HepG2 (cell line): ENCODE measurements at regions not wholly inside any gene's neighbourhood (a gene's known extent, or its start where the extent isn't known, plus 50 kb on each side); places are given as distances from the start of the nearest gene placed in this dataset.

ENCODE experiments used
- CENPT ChIP-seq: sonication (generic); formaldehyde crosslinking; IDR thresholded peaks from 2 replicates; pipeline ENCODE4 v1.8.0; 2022; ENCODE audit warnings: low read depth, mild to moderate bottlenecking, moderate library complexity, missing genetic modification reagents
- CHCHD3 ChIP-seq: sonication (generic); formaldehyde crosslinking; IDR thresholded peaks from 2 replicates; pipeline ENCODE4 v1.8.0; 2022; ENCODE audit warnings: mild to moderate bottlenecking, missing genetic modification reagents, moderate library complexity
- ELF3 ChIP-seq: IDR thresholded peaks from 2 replicates; pipeline ENCODE4 v1.6.1; 2016; ENCODE audit warnings: missing genetic modification reagents, missing compliant biosample characterization
- FOXA1 ChIP-seq, 2 experiments: fragments of 450-650 bp in 1 of 2; sonication (generic) in 1 of 2; formaldehyde crosslinking in 1 of 2; IDR thresholded peaks; 2 replicates each; pipeline versions ENCODE4 v1.4.0 to v1.6.1; 2016 to 2020; ENCODE audit warnings: missing genetic modification reagents in 1 of 2
- FOXK1 ChIP-seq: sonication (generic); formaldehyde crosslinking; IDR thresholded peaks from 2 replicates; pipeline ENCODE4 v1.4.0; 2020; ENCODE audit warnings: low read depth, missing genetic modification reagents, borderline replicate concordance
- GZF1 ChIP-seq: sonication (generic); formaldehyde crosslinking; IDR thresholded peaks from 2 replicates; pipeline ENCODE4 v1.5.1; 2020; ENCODE audit warnings: mild to moderate bottlenecking, missing genetic modification reagents
- HMG20A ChIP-seq: IDR thresholded peaks from 2 replicates; pipeline ENCODE4 v1.6.1; 2016; ENCODE audit warnings: borderline replicate concordance
- IRF2 ChIP-seq: IDR thresholded peaks from 2 replicates; pipeline ENCODE4 v1.6.1; 2018; ENCODE audit warnings: missing genetic modification reagents, missing compliant biosample characterization
- ISL2 ChIP-seq: sonication (generic); formaldehyde crosslinking; IDR thresholded peaks from 2 replicates; pipeline ENCODE4 v1.5.0; 2020; ENCODE audit warnings: missing genetic modification reagents
- KAT8 ChIP-seq: IDR thresholded peaks from 2 replicates; pipeline ENCODE4 v1.6.1; 2016; ENCODE audit warnings: missing genetic modification reagents, missing compliant biosample characterization
- MED1 ChIP-seq: sonication (generic); formaldehyde crosslinking; IDR thresholded peaks from 2 replicates; pipeline ENCODE4 v1.4.0; 2020; ENCODE audit warnings: missing genetic modification reagents
- MTA1 ChIP-seq: sonication (generic); formaldehyde crosslinking; IDR thresholded peaks from 2 replicates; pipeline ENCODE4 v1.4.0; 2020; ENCODE audit warnings: missing genetic modification reagents, mild to moderate bottlenecking, borderline replicate concordance
- MTF1 ChIP-seq: sonication (generic); formaldehyde crosslinking; IDR thresholded peaks from 2 replicates; pipeline ENCODE4 v1.5.0; 2020; ENCODE audit warnings: missing genetic modification reagents
- PPARG ChIP-seq: conservative IDR thresholded peaks from 2 replicates; pipeline ENCODE4 v1.6.1; 2016; ENCODE audit warnings: missing biosample characterization, missing genetic modification reagents
- RARA ChIP-seq: IDR thresholded peaks from 2 replicates; pipeline ENCODE4 v1.6.1; 2016; ENCODE audit warnings: missing genetic modification reagents, missing compliant biosample characterization
- RFX5 ChIP-seq: IDR thresholded peaks from 2 replicates; pipeline ENCODE4 v1.6.1; 2011; ENCODE audit warnings: low read depth, low read length, improper control_type of control experiment
- SP1 ChIP-seq, 2 experiments: fragments of 450-650 bp in 1 of 2; sonication (generic) in 1 of 2; formaldehyde crosslinking in 1 of 2; IDR thresholded peaks; 2 replicates each; pipeline versions ENCODE4 v1.4.0 to v1.6.1; 2016 to 2020; ENCODE audit warnings: missing genetic modification reagents in 1 of 2
- STAG1 ChIP-seq: sonication (generic); formaldehyde crosslinking; IDR thresholded peaks from 2 replicates; pipeline ENCODE4 v1.4.0; 2020; ENCODE audit warnings: missing genetic modification reagents
- TOE1 ChIP-seq: sonication (generic); formaldehyde crosslinking; IDR thresholded peaks from 2 replicates; pipeline ENCODE4 v1.4.0; 2020; ENCODE audit warnings: mild to moderate bottlenecking, missing genetic modification reagents
- ZBTB42 ChIP-seq: sonication (generic); formaldehyde crosslinking; IDR thresholded peaks from 2 replicates; pipeline ENCODE4 v1.5.0; 2020; ENCODE audit warnings: mild to moderate bottlenecking, missing genetic modification reagents
- ZFP1 ChIP-seq: IDR thresholded peaks from 2 replicates; pipeline ENCODE4 v1.6.1; 2016
- ZNF75D ChIP-seq: sonication (generic); formaldehyde crosslinking; IDR thresholded peaks from 2 replicates; pipeline ENCODE4 v1.8.1; 2023; ENCODE audit warnings: missing genetic modification reagents, mild to moderate bottlenecking, borderline replicate concordance
- TF ChIP-seq, protein P1 (sequence below): sonication (generic); formaldehyde crosslinking; IDR thresholded peaks from 2 replicates; pipeline ENCODE4 v1.9.0; 2021; ENCODE audit warnings: missing genetic modification reagents, mild to moderate bottlenecking, borderline replicate concordance
- TF ChIP-seq, protein P2 (sequence below): sonication (generic); formaldehyde crosslinking; IDR thresholded peaks from 2 replicates; pipeline ENCODE4 v1.4.0; 2020; ENCODE audit warnings: mild to moderate bottlenecking, missing genetic modification reagents
- TF ChIP-seq, protein P3 (sequence below): sonication (generic); formaldehyde crosslinking; IDR thresholded peaks from 2 replicates; pipeline ENCODE4 v1.4.0; 2020; ENCODE audit warnings: missing genetic modification reagents
- TF ChIP-seq, protein P4 (sequence below): IDR thresholded peaks from 2 replicates; pipeline ENCODE4 v1.6.1; 2016; ENCODE audit warnings: low read depth

DNA sequence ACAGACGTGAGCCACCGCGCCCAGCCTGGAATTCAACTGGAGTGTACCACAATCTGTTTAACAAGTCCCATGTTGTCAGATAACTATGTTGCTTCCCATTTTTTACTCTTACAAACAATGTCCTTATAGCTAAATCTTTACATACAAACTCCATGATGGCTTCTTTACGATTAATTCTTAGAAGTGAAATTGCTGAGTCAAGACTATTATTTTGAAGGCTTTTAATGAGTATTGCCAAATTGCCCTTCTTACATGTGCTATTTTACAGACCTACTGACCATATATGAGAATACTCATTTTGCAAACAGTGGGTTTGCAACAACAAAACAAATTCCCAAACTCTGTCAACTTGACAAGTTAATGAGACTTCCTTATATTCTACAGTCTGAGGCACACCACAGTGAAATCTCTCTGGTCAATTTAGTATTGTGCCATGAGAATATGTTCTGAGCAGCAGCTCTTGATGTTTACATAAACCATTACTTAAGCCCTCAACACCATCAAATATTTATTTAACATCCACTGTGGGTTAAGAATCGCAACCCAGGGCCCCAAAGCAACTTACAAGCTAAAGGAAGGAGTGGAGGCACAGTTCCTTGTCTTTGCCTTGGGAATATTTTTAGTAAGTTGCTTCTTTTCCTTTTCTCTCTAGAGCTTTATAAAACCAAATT, 128.5 kb downstream of the SPRY1 start (continued):
- TF ChIP-seq ZFP1 (CRISPR knock-in tag) (0 out of 2 replicates have a peak, but pooled peaks have one; percentile 36), RARA (peak; percentile 48; the same call in 1 of the 2 replicates), CENPT (CRISPR knock-in tag) (no peak), ELF3 (CRISPR knock-in tag) (peak; percentile 50; the same call in 1 of the 2 replicates), FOXK1 (CRISPR knock-in tag) (peak; percentile 26; the same call in 1 of the 2 replicates), MTF1 (CRISPR knock-in tag) (no peak), GZF1 (CRISPR knock-in tag) (no peak), ZNF75D (CRISPR knock-in tag) (no peak), MED1 (CRISPR knock-in tag) (peak; percentile 64; the same call in 1 of the 2 replicates), ZBTB42 (CRISPR knock-in tag) (no peak), FOXA1 (IDR thresholded peaks at IDR 0.05) (peak; percentile 59), FOXA1 (CRISPR knock-in tag; IDR thresholded peaks at IDR 0.05) (peak; percentile 91), RFX5 (no peak), IRF2 (CRISPR knock-in tag) (no peak), PPARG (0 out of 2 replicates have a peak, but pooled peaks have one; percentile 28), MTA1 (no peak), CHCHD3 (CRISPR knock-in tag) (no peak), HMG20A (CRISPR knock-in tag) (peak; percentile 59; the same call in 1 of the 2 replicates), TOE1 (CRISPR knock-in tag) (no peak), ISL2 (CRISPR knock-in tag) (peak; percentile 75; the same call in 1 of the 2 replicates), KAT8 (CRISPR knock-in tag) (no peak), STAG1 (peak; percentile 11; the same call in 1 of the 2 replicates), SP1 (IDR thresholded peaks at IDR 0.05) (no peak), SP1 (CRISPR knock-in tag; IDR thresholded peaks at IDR 0.05) (no peak)
- TF ChIP-seq, protein P1, sequence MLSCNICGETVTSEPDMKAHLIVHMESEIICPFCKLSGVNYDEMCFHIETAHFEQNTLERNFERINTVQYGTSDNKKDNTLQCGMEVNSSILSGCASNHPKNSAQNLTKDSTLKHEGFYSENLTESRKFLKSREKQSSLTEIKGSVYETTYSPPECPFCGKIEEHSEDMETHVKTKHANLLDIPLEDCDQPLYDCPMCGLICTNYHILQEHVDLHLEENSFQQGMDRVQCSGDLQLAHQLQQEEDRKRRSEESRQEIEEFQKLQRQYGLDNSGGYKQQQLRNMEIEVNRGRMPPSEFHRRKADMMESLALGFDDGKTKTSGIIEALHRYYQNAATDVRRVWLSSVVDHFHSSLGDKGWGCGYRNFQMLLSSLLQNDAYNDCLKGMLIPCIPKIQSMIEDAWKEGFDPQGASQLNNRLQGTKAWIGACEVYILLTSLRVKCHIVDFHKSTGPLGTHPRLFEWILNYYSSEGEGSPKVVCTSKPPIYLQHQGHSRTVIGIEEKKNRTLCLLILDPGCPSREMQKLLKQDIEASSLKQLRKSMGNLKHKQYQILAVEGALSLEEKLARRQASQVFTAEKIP (CRISPR knock-in tag), result no peak
- TF ChIP-seq, protein P2, sequence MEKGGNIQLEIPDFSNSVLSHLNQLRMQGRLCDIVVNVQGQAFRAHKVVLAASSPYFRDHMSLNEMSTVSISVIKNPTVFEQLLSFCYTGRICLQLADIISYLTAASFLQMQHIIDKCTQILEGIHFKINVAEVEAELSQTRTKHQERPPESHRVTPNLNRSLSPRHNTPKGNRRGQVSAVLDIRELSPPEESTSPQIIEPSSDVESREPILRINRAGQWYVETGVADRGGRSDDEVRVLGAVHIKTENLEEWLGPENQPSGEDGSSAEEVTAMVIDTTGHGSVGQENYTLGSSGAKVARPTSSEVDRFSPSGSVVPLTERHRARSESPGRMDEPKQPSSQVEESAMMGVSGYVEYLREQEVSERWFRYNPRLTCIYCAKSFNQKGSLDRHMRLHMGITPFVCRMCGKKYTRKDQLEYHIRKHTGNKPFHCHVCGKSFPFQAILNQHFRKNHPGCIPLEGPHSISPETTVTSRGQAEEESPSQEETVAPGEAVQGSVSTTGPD (CRISPR knock-in tag), result no peak
- TF ChIP-seq, protein P3, sequence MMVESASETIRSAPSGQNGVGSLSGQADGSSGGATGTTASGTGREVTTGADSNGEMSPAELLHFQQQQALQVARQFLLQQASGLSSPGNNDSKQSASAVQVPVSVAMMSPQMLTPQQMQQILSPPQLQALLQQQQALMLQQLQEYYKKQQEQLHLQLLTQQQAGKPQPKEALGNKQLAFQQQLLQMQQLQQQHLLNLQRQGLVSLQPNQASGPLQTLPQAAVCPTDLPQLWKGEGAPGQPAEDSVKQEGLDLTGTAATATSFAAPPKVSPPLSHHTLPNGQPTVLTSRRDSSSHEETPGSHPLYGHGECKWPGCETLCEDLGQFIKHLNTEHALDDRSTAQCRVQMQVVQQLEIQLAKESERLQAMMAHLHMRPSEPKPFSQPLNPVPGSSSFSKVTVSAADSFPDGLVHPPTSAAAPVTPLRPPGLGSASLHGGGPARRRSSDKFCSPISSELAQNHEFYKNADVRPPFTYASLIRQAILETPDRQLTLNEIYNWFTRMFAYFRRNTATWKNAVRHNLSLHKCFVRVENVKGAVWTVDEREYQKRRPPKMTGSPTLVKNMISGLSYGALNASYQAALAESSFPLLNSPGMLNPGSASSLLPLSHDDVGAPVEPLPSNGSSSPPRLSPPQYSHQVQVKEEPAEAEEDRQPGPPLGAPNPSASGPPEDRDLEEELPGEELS (CRISPR knock-in tag), result peak; percentile 67
- TF ChIP-seq, protein P4, sequence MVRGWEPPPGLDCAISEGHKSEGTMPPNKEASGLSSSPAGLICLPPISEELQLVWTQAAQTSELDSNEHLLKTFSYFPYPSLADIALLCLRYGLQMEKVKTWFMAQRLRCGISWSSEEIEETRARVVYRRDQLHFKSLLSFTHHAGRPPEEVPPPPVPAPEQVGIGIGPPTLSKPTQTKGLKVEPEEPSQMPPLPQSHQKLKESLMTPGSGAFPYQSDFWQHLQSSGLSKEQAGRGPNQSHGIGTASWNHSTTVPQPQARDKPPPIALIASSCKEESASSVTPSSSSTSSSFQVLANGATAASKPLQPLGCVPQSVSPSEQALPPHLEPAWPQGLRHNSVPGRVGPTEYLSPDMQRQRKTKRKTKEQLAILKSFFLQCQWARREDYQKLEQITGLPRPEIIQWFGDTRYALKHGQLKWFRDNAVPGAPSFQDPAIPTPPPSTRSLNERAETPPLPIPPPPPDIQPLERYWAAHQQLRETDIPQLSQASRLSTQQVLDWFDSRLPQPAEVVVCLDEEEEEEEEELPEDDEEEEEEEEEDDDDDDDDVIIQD, result peak; percentile 38; the same call in 1 of the 2 replicates
